ENCODE measurements at regions not wholly inside any gene's neighbourhood (a gene's known extent, or its start where the extent isn't known, plus 50 kb on each side); places are given as distances from the start of the nearest gene placed in this dataset.

- TF ChIP-seq TAF1 (IDR thresholded peaks at IDR 0.05; ENCODE audit: borderline replicate concordance, insufficient read depth, low read length): no peak
- TF ChIP-seq REST (IDR thresholded peaks at IDR 0.05; ENCODE audit: insufficient read depth in 1 of 2, low read depth in 2 of 2, low read length in 2 of 2): no peak
- TF ChIP-seq POLR2AphosphoS5 (IDR thresholded peaks at IDR 0.05; ENCODE audit: low read depth, low read length): no peak
Measured at GRCh38 chr22:27370269-27370668, 431.3 kb downstream of the MN1 start.

All from PFSK-1 (cell line).